ENCODE measurements at regions not wholly inside any gene's neighbourhood (a gene's known extent, or its start where the extent isn't known, plus 50 kb on each side); places are given as distances from the start of the nearest gene placed in this dataset.
A peak's percentile ranks its signal among the peaks of the same experiment; 100 is the strongest.

- TF ChIP-seq, protein P1, sequence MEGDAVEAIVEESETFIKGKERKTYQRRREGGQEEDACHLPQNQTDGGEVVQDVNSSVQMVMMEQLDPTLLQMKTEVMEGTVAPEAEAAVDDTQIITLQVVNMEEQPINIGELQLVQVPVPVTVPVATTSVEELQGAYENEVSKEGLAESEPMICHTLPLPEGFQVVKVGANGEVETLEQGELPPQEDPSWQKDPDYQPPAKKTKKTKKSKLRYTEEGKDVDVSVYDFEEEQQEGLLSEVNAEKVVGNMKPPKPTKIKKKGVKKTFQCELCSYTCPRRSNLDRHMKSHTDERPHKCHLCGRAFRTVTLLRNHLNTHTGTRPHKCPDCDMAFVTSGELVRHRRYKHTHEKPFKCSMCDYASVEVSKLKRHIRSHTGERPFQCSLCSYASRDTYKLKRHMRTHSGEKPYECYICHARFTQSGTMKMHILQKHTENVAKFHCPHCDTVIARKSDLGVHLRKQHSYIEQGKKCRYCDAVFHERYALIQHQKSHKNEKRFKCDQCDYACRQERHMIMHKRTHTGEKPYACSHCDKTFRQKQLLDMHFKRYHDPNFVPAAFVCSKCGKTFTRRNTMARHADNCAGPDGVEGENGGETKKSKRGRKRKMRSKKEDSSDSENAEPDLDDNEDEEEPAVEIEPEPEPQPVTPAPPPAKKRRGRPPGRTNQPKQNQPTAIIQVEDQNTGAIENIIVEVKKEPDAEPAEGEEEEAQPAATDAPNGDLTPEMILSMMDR (IDR thresholded peaks at IDR 0.05) = peak in 1 of 7 experiments; percentile 8
- no peak for TF ChIP-seq EP300 (IDR thresholded peaks at IDR 0.05)
- intact Hi-C loops (cut with DNase I; ENCODE audit: low total_unique reads) = no loop called here
- 55 to 64% (median 59%) methylated on average over 9 to 10 of the region's 10 CpGs for WGBS, 5 donors
- peak in 1 of 2 donors; percentile 26 for DNase-seq
- no peaks in the 10 kb centered on the region for H3K27me3 ChIP-seq
- H3K4me1 ChIP-seq = peaks cover 20 to 60% (median 37%) of the 10 kb centered on the region in 4 donors
- peak overlapping the region; percentile 9 to 67 (median 58) for H3K27ac ChIP-seq
- no peak overlapping the region for H3K4me3 ChIP-seq
- H3K9me3 ChIP-seq = no peaks in the 10 kb centered on the region
- no peaks in the 10 kb centered on the region for H3K36me3 ChIP-seq
Observed at GRCh38 chr7:33807779-33808482, 97.4 kb upstream of the BMPER start.

GRCh38 chr7:33809228-33809627 is 96.1 kb upstream of the BMPER start:
- 51 to 65% (median 54%) methylated on average over 3 of the region's 3 CpGs for WGBS, 5 donors

DNA sequence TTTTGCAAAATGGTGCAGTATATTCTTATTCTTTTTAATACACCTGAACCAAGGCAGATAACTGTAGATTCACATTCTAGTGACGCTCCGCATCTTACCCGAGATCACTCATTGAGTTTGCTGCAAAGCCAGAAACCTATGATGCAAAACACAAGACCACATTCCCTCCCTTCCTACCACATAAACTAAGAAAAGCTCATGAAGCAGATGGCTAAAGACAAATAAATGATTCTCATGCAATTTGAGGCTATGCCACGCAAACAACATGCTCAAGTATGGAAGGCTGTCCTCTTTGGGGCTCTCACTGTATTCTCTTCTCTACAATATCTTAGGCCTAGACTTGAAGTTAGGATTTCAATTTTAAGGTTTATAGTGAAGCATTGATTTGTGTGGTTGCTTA is 95.0 kb upstream of the BMPER start:
- peaks cover 18 to 63% (median 34%) of the 10 kb centered on the region in 4 donors for H3K4me1 ChIP-seq
- no peak overlapping the region for H3K27ac ChIP-seq
- no peaks in the 10 kb centered on the region for H3K27me3 ChIP-seq
- H3K9me3 ChIP-seq = no peaks in the 10 kb centered on the region
- DNase-seq = no peak
- intact Hi-C loops (cut with DNase I; ENCODE audit: low total_unique reads) = no loop called here
- TF ChIP-seq POLR2AphosphoS5 (IDR thresholded peaks at IDR 0.05) (no peak), POLR2A (IDR thresholded peaks at IDR 0.05) (no peak), EP300 (IDR thresholded peaks at IDR 0.05) (no peak)
- TF ChIP-seq, protein P1 (IDR thresholded peaks at IDR 0.05) = no peak
- 85 to 94% (median 93%) methylated on average over 4 of the region's 4 CpGs for WGBS, 5 donors
- H3K4me3 ChIP-seq = no peak overlapping the region
- H3K36me3 ChIP-seq = no peaks in the 10 kb centered on the region

More at GRCh38 chr7:33809228-33809627, 96.1 kb upstream of the BMPER start:
- Histone ChIP-seq H3K9me3 (no peaks in the 10 kb centered on the region), H3K27ac (no peak overlapping the region), H3K4me3 (no peak overlapping the region), H3K27me3 (no peaks in the 10 kb centered on the region), H3K4me1 (peaks cover 19 to 65% (median 37%) of the 10 kb centered on the region in 4 donors), H3K36me3 (no peaks in the 10 kb centered on the region)
- DNase-seq = no peak
- TF ChIP-seq POLR2A (IDR thresholded peaks at IDR 0.05) (no peak), POLR2AphosphoS5 (IDR thresholded peaks at IDR 0.05) (no peak), EP300 (IDR thresholded peaks at IDR 0.05) (no peak)
- TF ChIP-seq, protein P1 (IDR thresholded peaks at IDR 0.05) = no peak
- intact Hi-C loops (cut with DNase I; ENCODE audit: low total_unique reads) = no loop called here

GRCh38 chr7:33813331-33813730 is 92.0 kb upstream of the BMPER start:
- DNase-seq = no peak
- WGBS, 5 donors = 43 to 81% (median 58%) methylated on average over 4 of the region's 4 CpGs
- no peaks in the 10 kb centered on the region for H3K27me3 ChIP-seq
- H3K4me1 ChIP-seq = peaks cover 0 to 33% (median 7%) of the 10 kb centered on the region in 4 donors
- intact Hi-C loops (cut with DNase I; ENCODE audit: low total_unique reads) = no loop called here
- H3K27ac ChIP-seq = no peak overlapping the region
- no peaks in the 10 kb centered on the region for H3K9me3 ChIP-seq
- no peak overlapping the region for H3K4me3 ChIP-seq
- H3K36me3 ChIP-seq = no peaks in the 10 kb centered on the region
- TF ChIP-seq EP300 (IDR thresholded peaks at IDR 0.05) (no peak), POLR2AphosphoS5 (IDR thresholded peaks at IDR 0.05) (no peak), POLR2A (IDR thresholded peaks at IDR 0.05) (no peak)
- TF ChIP-seq, protein P1 (IDR thresholded peaks at IDR 0.05) = no peak

Measured in stomach (tissue), 8 donors.